ENCODE measurements at regions not wholly inside any gene's neighbourhood (a gene's known extent, or its start where the extent isn't known, plus 50 kb on each side); places are given as distances from the start of the nearest gene placed in this dataset.

- H3K9me3 ChIP-seq, result no peaks in the 10 kb centered on the region
- TF ChIP-seq POLR2AphosphoS5 (IDR thresholded peaks at IDR 0.05) (no peak), POLR2A (IDR thresholded peaks at IDR 0.05) (no peak)
- TF ChIP-seq, protein P1, sequence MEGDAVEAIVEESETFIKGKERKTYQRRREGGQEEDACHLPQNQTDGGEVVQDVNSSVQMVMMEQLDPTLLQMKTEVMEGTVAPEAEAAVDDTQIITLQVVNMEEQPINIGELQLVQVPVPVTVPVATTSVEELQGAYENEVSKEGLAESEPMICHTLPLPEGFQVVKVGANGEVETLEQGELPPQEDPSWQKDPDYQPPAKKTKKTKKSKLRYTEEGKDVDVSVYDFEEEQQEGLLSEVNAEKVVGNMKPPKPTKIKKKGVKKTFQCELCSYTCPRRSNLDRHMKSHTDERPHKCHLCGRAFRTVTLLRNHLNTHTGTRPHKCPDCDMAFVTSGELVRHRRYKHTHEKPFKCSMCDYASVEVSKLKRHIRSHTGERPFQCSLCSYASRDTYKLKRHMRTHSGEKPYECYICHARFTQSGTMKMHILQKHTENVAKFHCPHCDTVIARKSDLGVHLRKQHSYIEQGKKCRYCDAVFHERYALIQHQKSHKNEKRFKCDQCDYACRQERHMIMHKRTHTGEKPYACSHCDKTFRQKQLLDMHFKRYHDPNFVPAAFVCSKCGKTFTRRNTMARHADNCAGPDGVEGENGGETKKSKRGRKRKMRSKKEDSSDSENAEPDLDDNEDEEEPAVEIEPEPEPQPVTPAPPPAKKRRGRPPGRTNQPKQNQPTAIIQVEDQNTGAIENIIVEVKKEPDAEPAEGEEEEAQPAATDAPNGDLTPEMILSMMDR (IDR thresholded peaks at IDR 0.05 in 8 of 11, conservative IDR thresholded peaks at IDR 0.05 in 3 of 11), result no peak
- 93 to 97% (median 94%) methylated on average over 27 to 43 of the region's 43 CpGs for WGBS, 5 donors
- no peak overlapping the region for H3K27ac ChIP-seq
- H3K4me3 ChIP-seq, result no peak overlapping the region
- intact Hi-C loops (cut with DNase I; ENCODE audit: low total_unique reads), result no loop called here
- no peaks in the 10 kb centered on the region for H3K36me3 ChIP-seq
- H3K27me3 ChIP-seq (replicated peaks in 1 of 7), result no peaks in the 10 kb centered on the region
- H3K4me1 ChIP-seq, result no peaks in the 10 kb centered on the region
- peak; percentile 72 for DNase-seq
Measured at GRCh38 chr3:180828723-180829408, 83.6 kb upstream of the FXR1 start.

DNA sequence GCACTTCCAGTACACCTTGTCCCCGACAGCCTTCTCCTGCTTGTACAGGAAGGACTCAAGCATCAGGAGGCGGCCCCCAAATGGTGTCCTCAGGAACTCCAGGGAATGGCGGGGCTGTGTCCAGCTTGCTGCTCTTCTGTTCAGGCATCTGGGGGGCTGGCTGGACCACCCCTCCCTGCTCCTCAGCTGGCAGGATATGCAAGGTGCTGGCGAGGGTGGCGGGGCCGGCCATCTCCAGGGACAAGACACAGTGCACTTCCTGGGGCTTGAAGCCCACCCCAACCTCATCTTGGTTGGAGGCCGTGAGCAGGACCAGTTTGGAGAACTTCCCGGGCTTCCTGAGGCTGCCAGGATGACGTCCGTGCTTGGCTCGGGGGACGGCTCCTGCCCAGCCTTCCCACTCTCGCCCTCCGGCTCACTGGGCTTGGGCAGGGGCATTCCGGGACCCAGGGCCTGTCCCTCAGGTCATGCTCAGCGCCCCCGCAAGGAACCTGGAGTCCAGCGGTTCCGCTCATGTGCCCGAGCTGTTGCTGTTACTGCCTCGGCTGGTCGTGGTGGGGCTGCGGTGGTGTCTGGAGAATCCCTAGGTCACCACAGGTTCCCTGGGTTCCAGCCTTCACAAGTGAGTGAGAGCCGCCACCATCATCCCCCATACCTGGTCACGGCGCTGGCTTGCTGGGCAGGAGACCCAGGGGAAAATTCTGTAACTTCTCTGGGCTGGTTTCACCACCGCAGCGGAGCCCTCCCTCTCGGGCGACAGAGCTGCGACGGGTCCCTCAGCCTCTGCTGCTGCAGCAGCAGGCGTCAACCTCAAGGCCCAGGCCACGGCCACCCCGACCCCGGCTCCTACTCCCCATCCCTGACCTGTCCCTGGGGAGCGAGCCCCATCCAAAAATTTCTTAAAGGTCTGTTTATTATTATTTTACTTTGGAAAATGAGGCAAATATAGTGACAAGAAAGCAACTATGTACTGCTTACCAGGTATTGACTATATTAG, 82.8 kb upstream of the FXR1 start:
- intact Hi-C loops (cut with DNase I; ENCODE audit: low total_unique reads), result no loop called here
- DNase-seq, result peak; percentile 69
- WGBS, 5 donors, result 89 to 95% (median 90%) methylated on average over 24 to 37 of the region's 37 CpGs

GRCh38 chr3:180835501-180835900, 77.0 kb upstream of the FXR1 start:
- Histone ChIP-seq H3K27ac (no peak overlapping the region), H3K4me3 (no peak overlapping the region), H3K4me1 (no peaks in the 10 kb centered on the region), H3K36me3 (no peaks in the 10 kb centered on the region), H3K9me3 (peaks cover 0 to 9% (median 1%) of the 10 kb centered on the region in 8 donors), H3K27me3 (replicated peaks in 1 of 7) (no peaks in the 10 kb centered on the region)
- TF ChIP-seq POLR2A (IDR thresholded peaks at IDR 0.05) (no peak), POLR2AphosphoS5 (IDR thresholded peaks at IDR 0.05) (no peak)
- TF ChIP-seq, protein P1 (IDR thresholded peaks at IDR 0.05 in 8 of 11, conservative IDR thresholded peaks at IDR 0.05 in 3 of 11), result no peak
- intact Hi-C loops (cut with DNase I; ENCODE audit: low total_unique reads), result no loop called here
- 66 to 86% (median 72%) methylated on average over 2 of the region's 2 CpGs for WGBS, 5 donors
- no peak for DNase-seq

More for the DNA sequence above, 82.8 kb upstream of the FXR1 start:
- Histone ChIP-seq H3K27ac (no peak overlapping the region), H3K9me3 (no peaks in the 10 kb centered on the region), H3K4me1 (no peaks in the 10 kb centered on the region), H3K36me3 (no peaks in the 10 kb centered on the region), H3K27me3 (replicated peaks in 1 of 7) (no peaks in the 10 kb centered on the region), H3K4me3 (no peak overlapping the region)
- TF ChIP-seq, protein P1 (IDR thresholded peaks at IDR 0.05 in 8 of 11, conservative IDR thresholded peaks at IDR 0.05 in 3 of 11), result no peak
- TF ChIP-seq POLR2AphosphoS5 (IDR thresholded peaks at IDR 0.05) (no peak), POLR2A (IDR thresholded peaks at IDR 0.05) (no peak)

GRCh38 chr3:180836766-180837165, 75.7 kb upstream of the FXR1 start:
- H3K9me3 ChIP-seq, result peaks cover 0 to 19% (median 12%) of the 10 kb centered on the region in 8 donors
- H3K4me3 ChIP-seq, result no peak overlapping the region
- 78 to 91% (median 88%) methylated on average over 1 of the region's 1 CpG for WGBS, 5 donors
- TF ChIP-seq, protein P1 (IDR thresholded peaks at IDR 0.05 in 8 of 11, conservative IDR thresholded peaks at IDR 0.05 in 3 of 11), result no peak
- no peak for TF ChIP-seq POLR2AphosphoS5 (IDR thresholded peaks at IDR 0.05)
- TF ChIP-seq POLR2A (IDR thresholded peaks at IDR 0.05), result no peak
- no peaks in the 10 kb centered on the region for H3K4me1 ChIP-seq
- H3K36me3 ChIP-seq, result no peaks in the 10 kb centered on the region
- no peaks in the 10 kb centered on the region for H3K27me3 ChIP-seq (replicated peaks in 1 of 7)
- no peak overlapping the region for H3K27ac ChIP-seq
- intact Hi-C loops (cut with DNase I; ENCODE audit: low total_unique reads), result no loop called here
- DNase-seq, result no peak
